ENCODE measurements at regions not wholly inside any gene's neighbourhood (a gene's known extent, or its start where the extent isn't known, plus 50 kb on each side); places are given as distances from the start of the nearest gene placed in this dataset.

DNA sequence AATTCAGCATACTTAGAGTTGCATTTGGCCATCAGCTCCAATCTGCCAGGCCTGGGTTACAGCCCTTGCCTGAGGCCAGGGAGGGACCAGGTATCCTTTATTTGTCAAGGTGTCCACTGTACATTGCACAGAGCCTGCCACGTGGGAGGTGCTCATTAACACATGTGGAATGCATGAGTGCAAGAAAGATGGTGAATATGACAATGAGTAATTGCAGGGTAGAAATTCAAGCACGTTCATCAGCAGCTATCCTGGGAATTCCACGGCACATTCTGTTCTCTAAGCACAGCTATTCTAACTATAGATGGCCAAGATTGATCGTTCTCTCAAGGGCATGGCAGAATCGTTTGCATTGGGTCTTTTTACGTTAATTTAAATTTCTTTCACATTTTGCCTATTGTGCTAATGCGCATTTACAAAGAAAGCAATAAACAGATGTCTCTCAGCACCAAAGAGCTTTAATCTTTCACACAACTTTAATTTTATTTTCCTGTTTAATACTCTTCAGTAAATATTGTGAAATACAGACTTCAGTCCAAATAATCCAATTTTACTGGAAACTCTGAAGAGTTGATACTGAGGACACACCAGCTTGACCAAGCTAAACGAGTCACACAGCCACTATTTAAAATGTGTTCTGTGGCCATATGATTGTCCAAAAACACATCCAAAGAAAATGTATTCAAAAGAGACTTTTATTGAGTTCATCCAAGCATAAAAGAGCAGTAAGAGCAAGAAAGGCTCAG lies 1025.7 kb upstream of the TMEM132C start:
- TF ChIP-seq GATA2 (IDR thresholded peaks at IDR 0.05; ENCODE audit: low read depth, low read length) = no peak
- no peak for TF ChIP-seq GATA3 (IDR thresholded peaks at IDR 0.05; ENCODE audit: low read depth, low read length)

DNA sequence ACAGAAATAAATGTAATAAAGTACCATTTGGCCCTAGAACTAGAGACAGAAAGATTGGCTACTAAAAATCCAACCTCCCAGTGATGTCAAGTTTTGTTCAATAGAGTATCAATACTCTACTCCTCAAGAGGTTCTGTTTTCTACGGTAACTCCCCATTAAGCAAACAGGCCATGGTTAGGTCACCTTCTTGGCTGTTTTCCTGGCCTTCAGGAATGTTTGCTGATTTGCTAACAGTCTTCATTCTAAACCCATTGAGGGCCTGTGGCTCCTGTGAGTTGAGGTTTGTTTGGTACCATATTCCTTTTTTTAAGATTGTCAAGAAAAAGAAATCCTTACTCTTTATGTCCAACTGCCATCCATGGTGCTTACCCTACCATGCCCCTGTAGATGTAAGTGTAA lies 1022.0 kb upstream of the TMEM132C start:
- no peak for TF ChIP-seq GATA2 (IDR thresholded peaks at IDR 0.05; ENCODE audit: low read depth, low read length)
- TF ChIP-seq GATA3 (IDR thresholded peaks at IDR 0.05; ENCODE audit: low read depth, low read length) = no peak

DNA sequence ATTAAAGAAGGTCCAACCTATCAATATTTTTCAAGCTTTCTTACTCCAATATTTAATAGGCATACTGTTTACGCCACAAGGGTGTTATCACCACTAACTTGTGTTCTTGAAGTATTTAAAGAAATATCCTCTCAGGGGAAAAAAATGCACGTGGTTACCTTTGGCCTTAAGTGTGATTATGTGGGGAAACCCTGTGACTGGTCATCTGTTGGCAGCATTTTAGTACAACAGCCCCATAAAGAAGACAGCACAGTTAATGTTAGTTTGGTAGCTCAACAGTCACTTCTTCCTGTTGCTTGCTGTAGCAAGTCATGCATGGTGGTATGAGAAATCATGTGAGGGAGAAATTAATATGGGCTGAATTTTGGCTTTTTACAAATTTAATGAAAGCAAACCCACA lies 1021.5 kb upstream of the TMEM132C start:
- TF ChIP-seq GATA2 (IDR thresholded peaks at IDR 0.05; ENCODE audit: low read depth, low read length) (no peak), GATA3 (IDR thresholded peaks at IDR 0.05; ENCODE audit: low read depth, low read length) (no peak)

DNA sequence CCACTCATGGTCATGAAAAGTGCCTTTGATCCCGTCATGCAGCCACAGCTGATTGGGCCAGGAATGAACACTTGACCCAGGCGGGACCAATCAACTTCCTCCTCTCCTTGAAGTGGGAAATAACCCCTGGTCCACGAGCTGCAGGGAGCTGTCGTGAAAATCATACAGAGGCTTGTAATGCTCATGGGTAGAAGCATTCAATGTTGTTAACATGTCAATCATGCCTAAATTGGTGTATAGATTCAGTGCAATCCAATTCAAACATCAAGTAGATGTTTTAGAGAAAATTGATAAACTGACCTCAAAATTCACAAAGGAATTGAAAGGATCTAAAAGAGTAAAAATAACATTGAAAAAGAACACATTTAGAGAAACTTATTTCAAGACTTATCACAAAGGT lies 1019.0 kb upstream of the TMEM132C start:
- no peak for TF ChIP-seq GATA2 (IDR thresholded peaks at IDR 0.05; ENCODE audit: low read depth, low read length)
- no peak for TF ChIP-seq GATA3 (IDR thresholded peaks at IDR 0.05; ENCODE audit: low read depth, low read length)

DNA sequence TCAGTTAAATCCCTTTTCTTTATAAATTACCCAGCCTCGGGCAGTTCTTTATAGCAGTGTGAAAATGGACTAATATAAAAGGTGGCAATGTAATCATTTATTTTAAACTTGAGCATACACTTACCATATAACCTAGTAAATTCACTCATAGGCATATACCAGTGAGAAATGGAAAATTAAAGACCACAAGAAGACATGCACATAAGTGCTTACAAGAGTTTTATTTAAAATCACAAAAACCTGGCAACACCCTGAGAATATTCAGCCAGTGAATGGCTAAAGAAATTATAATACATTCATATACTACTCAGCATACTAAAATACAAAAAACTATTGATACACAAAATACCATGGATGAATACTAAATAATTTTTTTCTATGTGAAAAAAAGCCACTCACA lies 1017.5 kb upstream of the TMEM132C start:
- TF ChIP-seq GATA3 (IDR thresholded peaks at IDR 0.05; ENCODE audit: low read depth, low read length) (no peak), GATA2 (IDR thresholded peaks at IDR 0.05; ENCODE audit: low read depth, low read length) (no peak)

DNA sequence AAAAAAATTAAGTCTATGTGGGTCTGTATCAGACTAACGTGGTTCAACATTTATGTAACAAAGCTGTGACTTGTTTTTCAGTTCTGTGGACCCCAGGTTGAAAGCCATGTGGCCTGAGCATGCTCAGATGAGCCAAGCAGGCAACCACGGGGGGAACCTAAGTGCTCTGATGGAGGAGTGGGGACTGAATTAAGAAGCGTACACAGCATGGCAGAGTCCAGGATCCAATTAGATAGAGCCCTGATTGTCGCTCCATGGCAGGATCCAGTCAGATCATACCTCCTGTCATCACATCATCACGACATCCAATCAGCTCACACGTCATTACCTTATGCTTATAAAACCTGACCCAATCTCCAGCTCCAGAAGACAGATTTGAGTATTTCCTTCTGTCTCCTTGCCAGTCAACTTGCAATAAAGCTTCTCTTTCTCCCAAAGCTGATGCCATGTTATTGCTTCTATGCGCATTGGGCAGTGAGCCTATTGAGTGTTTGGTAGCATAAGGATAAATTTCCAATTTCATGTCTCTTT lies 1013.1 kb upstream of the TMEM132C start:
- TF ChIP-seq GATA2 (IDR thresholded peaks at IDR 0.05; ENCODE audit: low read depth, low read length) (no peak), GATA3 (IDR thresholded peaks at IDR 0.05; ENCODE audit: low read depth, low read length) (no peak)

DNA sequence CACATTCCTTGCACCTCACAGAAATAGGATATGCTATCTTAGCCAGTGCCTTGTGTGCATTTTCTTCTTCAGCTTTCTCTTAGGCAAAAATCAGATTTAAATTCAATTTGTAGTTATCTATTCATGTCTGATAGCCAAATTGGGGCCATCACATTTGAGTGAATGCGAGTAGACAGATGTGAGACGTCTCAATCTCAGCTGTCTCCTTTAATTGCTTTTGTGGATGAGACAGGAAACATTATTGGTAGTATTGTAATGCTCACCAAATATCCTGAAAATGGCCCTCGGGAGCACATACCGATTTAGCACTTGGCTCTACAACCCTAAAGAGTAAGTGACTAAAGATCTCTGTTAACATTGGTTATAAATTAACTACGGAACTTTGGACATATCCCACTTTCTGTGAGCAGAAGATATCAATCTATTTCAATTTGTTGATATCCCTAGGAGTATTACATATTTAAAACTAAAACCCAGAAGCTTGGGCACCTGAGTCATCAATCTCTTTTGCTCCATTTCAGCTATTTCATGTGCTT lies 1012.5 kb upstream of the TMEM132C start:
- TF ChIP-seq GATA2 (IDR thresholded peaks at IDR 0.05; ENCODE audit: low read depth, low read length) (no peak), GATA3 (IDR thresholded peaks at IDR 0.05; ENCODE audit: low read depth, low read length) (no peak)

DNA sequence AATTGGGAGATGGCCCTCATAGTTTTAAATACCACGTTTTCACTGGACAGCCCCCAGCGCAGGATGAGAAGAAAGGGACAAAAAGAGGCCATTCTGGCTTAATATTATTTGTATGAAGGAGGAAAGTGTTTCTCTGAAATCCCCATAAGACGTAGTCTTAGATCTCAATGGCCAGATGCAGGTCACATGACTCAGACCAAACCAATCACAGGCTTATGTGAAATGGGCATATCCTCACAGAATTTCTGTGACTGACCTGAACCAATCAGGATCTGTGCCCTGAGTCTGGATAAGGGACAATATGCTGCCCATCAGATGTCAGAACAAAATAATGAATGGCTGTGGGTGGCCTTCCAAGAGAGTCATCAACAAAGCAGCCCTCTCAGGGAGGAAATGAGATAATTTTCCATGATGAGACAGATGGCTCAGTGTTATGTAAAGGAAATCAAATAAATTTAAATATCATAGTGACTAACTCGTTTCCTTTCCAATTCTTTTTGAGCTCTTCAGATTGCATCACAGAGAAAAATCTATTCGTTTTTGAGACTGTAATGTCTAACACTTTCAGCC lies 1009.5 kb upstream of the TMEM132C start:
- no peak for TF ChIP-seq GATA3 (IDR thresholded peaks at IDR 0.05; ENCODE audit: low read depth, low read length)
- TF ChIP-seq GATA2 (IDR thresholded peaks at IDR 0.05; ENCODE audit: low read depth, low read length) = no peak

DNA sequence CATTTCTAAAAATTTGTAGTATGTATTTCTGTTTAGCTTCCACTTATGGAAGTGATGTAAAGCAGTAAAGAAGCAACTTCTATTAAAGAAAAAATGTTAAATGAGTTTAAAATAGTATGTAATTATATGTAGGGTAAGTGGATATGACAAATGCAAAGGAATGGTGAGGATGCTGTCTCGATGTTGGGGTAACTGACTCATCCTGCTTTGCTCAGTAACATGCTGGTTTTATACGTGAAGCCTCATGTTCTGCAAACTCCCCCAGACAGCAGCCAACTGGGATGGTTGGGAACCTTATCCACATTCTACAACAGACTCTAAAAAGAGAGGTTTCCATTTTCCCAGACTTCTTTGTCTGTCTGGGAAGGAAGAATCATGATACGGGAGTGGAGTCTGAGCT lies 1006.4 kb upstream of the TMEM132C start:
- no peak for TF ChIP-seq GATA3 (IDR thresholded peaks at IDR 0.05; ENCODE audit: low read depth, low read length)
- no peak for TF ChIP-seq GATA2 (IDR thresholded peaks at IDR 0.05; ENCODE audit: low read depth, low read length)

DNA sequence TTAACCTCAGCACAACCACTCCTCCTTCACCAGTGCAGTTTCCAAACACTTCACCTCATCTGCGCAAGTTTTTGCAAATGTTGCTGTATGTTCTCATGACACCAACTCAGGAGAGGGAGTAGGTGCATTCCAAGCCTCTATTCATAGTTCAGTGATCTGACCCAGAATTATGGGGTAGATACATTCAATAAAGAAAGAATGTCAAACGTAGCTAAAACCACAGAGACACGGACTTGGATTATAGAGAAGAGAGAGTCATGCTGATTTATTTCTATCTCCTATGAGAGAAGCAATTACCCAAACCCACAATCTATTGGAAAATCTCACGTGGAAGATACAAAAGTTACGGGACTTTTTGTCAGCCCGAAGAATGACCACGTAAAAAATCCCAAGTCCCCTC lies 1006.0 kb upstream of the TMEM132C start:
- TF ChIP-seq GATA2 (IDR thresholded peaks at IDR 0.05; ENCODE audit: low read depth, low read length) = no peak
- TF ChIP-seq GATA3 (IDR thresholded peaks at IDR 0.05; ENCODE audit: low read depth, low read length) = no peak

DNA sequence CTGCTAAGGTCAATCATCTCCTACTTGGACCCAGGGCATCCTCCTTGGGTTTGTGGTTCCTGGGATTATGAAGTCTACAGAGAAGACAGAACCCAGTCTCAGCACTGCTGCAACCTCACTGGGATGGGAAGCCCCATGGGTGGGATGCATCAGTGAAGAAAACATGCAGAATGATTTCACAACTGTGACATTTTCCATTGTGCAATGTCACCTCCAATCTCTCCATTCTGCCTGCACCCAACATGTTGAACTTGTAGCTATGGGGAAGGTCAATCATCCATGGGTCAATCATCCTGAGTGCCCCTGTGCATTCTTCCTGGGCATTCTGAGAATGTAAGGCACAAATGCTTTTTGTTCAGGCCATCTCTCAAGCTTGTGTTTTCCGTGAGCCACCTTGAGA lies 1004.4 kb upstream of the TMEM132C start:
- TF ChIP-seq GATA2 (IDR thresholded peaks at IDR 0.05; ENCODE audit: low read depth, low read length) (no peak), GATA3 (IDR thresholded peaks at IDR 0.05; ENCODE audit: low read depth, low read length) (no peak)

DNA sequence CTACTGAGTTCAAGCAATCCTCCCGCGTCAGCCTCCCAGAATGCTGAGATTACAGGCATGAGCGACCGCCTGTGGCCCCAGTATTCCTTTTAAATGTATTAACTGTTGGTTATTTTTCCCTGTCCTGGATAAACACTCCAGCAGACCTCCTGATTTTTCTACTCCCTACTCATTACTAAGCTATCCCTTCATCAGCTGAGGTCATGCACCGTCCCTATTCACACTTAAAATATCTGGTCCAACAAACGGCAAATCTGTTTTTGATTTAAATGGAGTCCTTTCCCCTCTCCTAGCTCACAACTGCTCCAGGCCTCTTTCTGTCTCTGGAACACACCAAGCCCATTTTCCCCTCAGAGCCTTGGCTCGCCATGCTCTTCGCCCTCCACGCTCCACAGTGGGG lies 1003.3 kb upstream of the TMEM132C start:
- no peak for TF ChIP-seq GATA3 (IDR thresholded peaks at IDR 0.05; ENCODE audit: low read depth, low read length)

DNA sequence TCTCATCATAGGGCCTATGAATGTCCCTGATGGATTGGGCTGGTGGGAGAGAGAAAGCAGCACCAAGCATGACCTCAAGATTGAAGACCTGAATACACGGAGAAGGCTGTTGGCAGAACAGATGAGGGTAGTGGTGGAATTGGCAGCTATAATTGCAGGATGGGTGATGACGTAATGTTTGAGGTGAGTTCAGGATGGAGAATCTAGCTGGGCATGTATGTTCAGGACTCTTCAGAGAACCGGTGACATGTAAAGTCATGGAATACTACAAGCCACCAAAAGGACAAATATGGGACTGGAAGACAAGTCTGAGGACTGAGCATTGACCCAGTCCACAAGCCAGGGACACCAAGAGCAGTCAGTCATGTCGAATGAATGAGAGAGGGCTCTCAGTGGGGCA lies 999.8 kb upstream of the TMEM132C start:
- TF ChIP-seq GATA2 (IDR thresholded peaks at IDR 0.05; ENCODE audit: low read depth, low read length) (no peak), GATA3 (IDR thresholded peaks at IDR 0.05; ENCODE audit: low read depth, low read length) (no peak)

DNA sequence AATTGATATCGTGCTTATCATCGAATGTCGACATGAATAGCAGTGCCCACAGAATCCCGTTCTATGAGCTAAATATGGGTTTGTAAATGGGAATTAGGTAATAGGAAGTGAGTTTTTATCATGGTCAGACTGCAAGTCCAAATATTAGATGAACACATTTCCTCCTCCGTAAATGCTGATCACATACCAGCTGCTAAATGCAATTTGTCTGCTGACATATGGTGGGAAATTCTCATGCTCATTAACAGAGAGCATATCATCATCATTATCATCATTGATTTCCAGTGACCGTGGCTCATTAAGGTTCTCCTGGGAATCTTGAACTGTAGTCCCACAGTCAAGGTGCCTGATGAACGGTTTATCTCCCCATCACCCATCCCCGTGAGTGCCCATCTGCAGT lies 998.8 kb upstream of the TMEM132C start:
- no peak for TF ChIP-seq GATA3 (IDR thresholded peaks at IDR 0.05; ENCODE audit: low read depth, low read length)
- no peak for TF ChIP-seq GATA2 (IDR thresholded peaks at IDR 0.05; ENCODE audit: low read depth, low read length)

All from SH-SY5Y (cell line).